Stimulated activated effector memory CD8-positive, alpha-beta T cell treated with anti-CD3 and anti-CD28 coated beads, Interleukin-12 subunit alpha, Interleukin-12 subunit beta, amount 100 ng/mL, for 72 hours (primary cell): ENCODE measurements at regions not wholly inside any gene's neighbourhood (a gene's known extent, or its start where the extent isn't known, plus 50 kb on each side); places are given as distances from the start of the nearest gene placed in this dataset.

Source experiments
- ATAC-seq: fragments of 150-1000 bp; cut with Tn5 transposase; 2 replicates; pipeline ENCODE4 v1.10.0; 2021
- DNase-seq, 2 donors: peaks; one replicate each; pipeline ENCODE4 v3.0.0; 2021 to 2022; ENCODE audit warnings: low spot score in 2 of 2
- H3K27ac Mint-ChIP-seq: one replicate; pipeline ENCODE4 v1.8.0; 2022; ENCODE audit warnings: mild to moderate bottlenecking, mixed read lengths
- H3K36me3 Mint-ChIP-seq: one replicate; pipeline ENCODE4 v1.8.0; 2022; ENCODE audit warnings: mild to moderate bottlenecking, mixed read lengths
- H3K4me1 Mint-ChIP-seq: one replicate; pipeline ENCODE4 v1.8.0; 2022; ENCODE audit warnings: mixed read lengths
- H3K4me3 Mint-ChIP-seq: one replicate; pipeline ENCODE4 v1.8.0; 2022; ENCODE audit warnings: mild to moderate bottlenecking, mixed read lengths
- H3K9me3 Mint-ChIP-seq: one replicate; pipeline ENCODE4 v1.8.0; 2022; ENCODE audit warnings: mixed read lengths

DNA sequence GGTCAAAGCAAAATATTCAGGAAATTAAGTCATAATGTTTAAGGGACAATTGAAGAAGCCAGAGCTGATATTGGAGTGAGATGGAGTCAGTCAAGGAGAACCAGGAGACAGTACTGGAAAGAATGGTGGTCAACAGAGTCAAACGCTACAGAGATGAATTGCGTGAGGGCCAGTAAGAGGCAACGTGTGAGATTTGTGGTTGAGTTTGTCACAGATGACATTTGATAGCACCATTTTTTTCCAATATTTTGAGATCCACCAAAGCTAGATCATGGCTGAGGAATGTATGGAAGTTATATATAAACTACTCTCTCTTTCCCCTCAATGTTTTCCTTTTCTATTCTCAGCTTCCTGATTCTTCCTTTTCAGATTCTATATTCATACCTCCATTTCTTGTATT lies 375.1 kb upstream of the ROBO2 start:
- Mint-ChIP-seq H3K9me3 (peaks cover 17% of the 10 kb centered on the region), H3K27ac (no peak overlapping the region), H3K36me3 (no peaks in the 10 kb centered on the region), H3K4me3 (no peak overlapping the region), H3K4me1 (no peaks in the 10 kb centered on the region)
- no peak for DNase-seq
- ATAC-seq = no peak

DNA sequence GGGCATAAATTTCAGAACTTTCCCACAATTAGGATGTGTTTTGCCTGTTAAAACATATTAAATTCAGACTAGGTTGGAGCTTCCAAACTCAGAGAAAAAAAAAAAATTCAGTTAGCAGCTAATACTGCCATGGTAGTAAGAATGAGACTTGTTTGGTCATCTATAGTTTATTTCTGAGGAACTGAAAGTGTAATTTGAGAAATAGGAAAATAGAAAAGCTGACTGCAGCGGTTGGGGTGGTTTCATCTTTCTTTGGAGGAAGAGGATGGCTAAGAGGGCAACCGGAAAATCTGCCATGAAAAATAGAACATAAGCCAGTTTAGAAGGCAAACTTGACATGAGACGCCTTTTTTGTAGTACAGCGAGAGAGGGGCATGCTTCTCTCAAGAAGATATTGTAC lies 371.2 kb upstream of the ROBO2 start:
- no peak overlapping the region for H3K4me3 Mint-ChIP-seq
- no peaks in the 10 kb centered on the region for H3K36me3 Mint-ChIP-seq
- H3K4me1 Mint-ChIP-seq = no peaks in the 10 kb centered on the region
- H3K27ac Mint-ChIP-seq = no peak overlapping the region
- ATAC-seq (no peak), DNase-seq (no peak)
- peaks cover 17% of the 10 kb centered on the region for H3K9me3 Mint-ChIP-seq

DNA sequence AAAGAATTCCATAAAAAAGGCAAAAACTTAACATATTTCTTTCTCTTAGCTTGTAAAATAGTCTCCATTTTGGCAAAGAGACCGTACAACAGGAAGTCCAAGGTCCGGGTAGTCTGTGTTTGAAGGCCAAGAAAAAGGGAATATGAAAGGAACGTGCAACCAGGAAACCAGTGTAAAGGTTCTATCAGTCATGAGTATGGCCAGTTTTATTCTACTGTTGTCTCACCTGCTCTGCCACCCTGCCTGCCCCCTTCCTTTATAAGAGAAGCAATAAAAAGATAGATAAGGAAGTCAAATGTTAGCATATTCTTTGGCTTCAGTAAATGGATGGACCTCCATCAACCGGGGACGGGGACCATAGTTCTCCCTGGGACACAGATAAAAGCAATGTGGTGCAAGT lies 370.6 kb upstream of the ROBO2 start:
- Mint-ChIP-seq H3K9me3 (peaks cover 13% of the 10 kb centered on the region), H3K27ac (no peak overlapping the region), H3K4me3 (no peak overlapping the region), H3K4me1 (no peaks in the 10 kb centered on the region), H3K36me3 (no peaks in the 10 kb centered on the region)
- DNase-seq (no peak), ATAC-seq (no peak)

DNA sequence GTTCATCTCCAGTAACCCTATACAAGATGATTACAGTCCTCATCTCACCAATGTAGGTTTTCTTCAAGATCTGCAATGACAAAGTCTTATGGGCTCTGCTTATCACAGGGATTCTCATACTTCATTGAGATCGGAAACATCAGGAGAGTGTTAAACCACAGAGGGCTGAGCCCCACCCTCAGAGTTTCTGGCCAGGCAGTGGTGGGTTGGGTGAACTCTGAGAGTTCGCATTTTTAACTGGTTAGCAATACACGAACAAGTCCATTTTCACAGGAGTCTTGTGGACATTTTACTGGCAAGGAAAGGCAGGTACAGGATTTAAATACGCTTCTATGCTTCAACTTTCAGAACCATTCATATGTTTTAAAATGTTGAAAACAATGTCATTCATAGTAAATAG lies 366.7 kb upstream of the ROBO2 start:
- H3K4me3 Mint-ChIP-seq = no peak overlapping the region
- H3K4me1 Mint-ChIP-seq = no peaks in the 10 kb centered on the region
- ATAC-seq (no peak), DNase-seq (no peak)
- H3K9me3 Mint-ChIP-seq = peaks cover 12% of the 10 kb centered on the region
- H3K27ac Mint-ChIP-seq = no peak overlapping the region
- no peaks in the 10 kb centered on the region for H3K36me3 Mint-ChIP-seq

DNA sequence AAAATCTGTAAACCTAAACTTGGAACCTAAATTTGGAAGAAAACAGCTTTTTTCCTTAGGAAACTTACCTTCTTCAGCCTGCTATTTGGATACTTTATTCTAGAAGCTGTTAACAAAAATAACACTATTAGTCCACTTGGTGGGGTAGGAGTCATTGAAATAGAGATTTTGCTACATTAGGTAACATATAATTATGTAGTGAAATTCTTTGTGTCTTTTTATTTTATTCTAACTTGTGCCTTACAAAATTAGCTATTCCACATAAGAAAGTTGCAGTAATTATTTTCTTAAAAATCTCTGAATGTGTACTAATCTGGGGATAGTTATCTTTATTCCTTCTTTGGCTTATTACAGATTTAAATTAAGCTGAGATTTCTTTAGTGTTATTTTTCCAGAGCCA lies 360.4 kb upstream of the ROBO2 start:
- no peaks in the 10 kb centered on the region for H3K36me3 Mint-ChIP-seq
- H3K4me3 Mint-ChIP-seq = no peak overlapping the region
- H3K9me3 Mint-ChIP-seq = peaks cover 19% of the 10 kb centered on the region
- DNase-seq (no peak), ATAC-seq (no peak)
- no peak overlapping the region for H3K27ac Mint-ChIP-seq
- no peaks in the 10 kb centered on the region for H3K4me1 Mint-ChIP-seq

DNA sequence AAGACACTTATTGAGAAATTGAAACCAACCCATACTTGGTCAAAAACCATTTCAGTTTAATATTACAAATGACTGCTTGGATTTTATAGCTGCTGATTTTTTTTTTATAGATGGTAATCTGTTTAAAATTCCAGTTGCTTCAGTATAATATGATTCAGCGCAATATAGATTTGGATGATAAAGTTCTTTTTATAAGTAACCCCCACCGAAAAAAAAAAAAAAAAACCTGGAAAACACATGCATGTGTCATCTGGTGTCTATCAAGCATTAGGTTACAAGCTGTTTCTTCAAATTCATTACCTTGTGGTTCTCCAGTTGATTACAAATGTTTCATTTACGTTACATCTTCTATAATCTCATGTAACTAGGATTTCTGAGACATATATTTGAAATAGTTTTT lies 356.6 kb upstream of the ROBO2 start:
- Mint-ChIP-seq H3K4me3 (no peak overlapping the region), H3K4me1 (no peaks in the 10 kb centered on the region), H3K9me3 (peaks cover 14% of the 10 kb centered on the region), H3K36me3 (no peaks in the 10 kb centered on the region), H3K27ac (no peak overlapping the region)
- no peak for DNase-seq
- ATAC-seq = no peak

DNA sequence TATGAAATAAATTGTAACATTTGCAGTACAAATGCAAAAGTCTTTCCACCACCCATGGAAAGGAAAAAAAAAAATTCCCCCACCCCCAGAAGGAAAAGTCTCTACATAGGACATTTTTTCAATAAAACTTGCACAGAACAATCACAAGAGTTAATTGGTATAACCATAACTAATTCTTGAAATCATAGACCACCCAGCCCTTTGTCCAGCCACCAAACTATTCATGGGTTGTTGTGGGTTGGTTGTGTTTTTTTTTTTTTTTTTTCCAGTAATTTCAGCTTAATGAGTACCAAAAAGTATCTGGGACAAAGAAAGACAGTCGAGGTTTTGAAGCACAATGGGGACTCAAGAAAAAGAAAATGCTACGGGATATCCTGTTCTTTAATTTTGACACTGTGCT lies 355.0 kb upstream of the ROBO2 start:
- ATAC-seq (no peak), DNase-seq (no peak)
- Mint-ChIP-seq H3K27ac (no peak overlapping the region), H3K9me3 (peaks cover 19% of the 10 kb centered on the region), H3K36me3 (no peaks in the 10 kb centered on the region), H3K4me1 (no peaks in the 10 kb centered on the region), H3K4me3 (no peak overlapping the region)

DNA sequence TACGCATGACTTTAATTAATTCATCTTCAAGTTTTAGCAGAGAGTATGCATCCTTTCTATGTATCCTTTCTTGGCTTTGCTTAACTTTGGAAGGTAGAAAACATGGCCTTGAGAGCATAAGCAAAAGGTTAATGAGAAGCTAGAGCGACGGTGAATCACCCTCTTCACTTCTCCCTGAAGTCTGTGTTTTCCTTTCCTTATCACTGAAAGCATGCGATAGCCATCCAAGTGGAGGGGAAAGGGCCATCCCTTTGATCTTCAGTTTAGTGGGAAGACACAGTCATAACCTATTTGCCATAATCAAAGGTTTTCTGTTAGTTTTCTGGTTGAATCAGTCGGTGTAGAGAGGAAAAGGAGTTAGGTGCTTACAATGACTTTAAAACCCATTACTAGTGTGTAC lies 354.0 kb upstream of the ROBO2 start:
- Mint-ChIP-seq H3K4me1 (no peaks in the 10 kb centered on the region), H3K27ac (no peak overlapping the region), H3K36me3 (no peaks in the 10 kb centered on the region), H3K9me3 (peaks cover 19% of the 10 kb centered on the region), H3K4me3 (no peak overlapping the region)
- DNase-seq (no peak), ATAC-seq (no peak)

DNA sequence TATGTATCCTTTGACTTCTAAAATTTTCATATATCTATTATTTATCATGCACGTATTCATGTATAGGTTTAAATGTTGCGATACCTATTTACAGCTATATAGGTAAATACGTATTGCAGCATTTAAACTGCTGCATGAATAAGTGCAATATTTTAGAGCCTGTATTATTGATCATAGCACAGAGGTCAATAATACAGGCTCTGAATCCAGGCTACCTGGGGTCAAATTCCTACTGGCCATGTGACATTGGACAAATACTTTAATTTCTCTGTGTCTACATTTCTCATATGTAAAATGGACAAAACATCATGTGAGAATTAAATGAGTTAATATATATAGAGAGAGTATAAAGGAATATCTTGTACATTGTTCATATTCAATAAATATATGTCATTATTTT lies 352.9 kb upstream of the ROBO2 start:
- Mint-ChIP-seq H3K4me3 (no peak overlapping the region), H3K27ac (no peak overlapping the region), H3K9me3 (peaks cover 18% of the 10 kb centered on the region), H3K4me1 (no peaks in the 10 kb centered on the region), H3K36me3 (no peaks in the 10 kb centered on the region)
- ATAC-seq = no peak
- no peak for DNase-seq

DNA sequence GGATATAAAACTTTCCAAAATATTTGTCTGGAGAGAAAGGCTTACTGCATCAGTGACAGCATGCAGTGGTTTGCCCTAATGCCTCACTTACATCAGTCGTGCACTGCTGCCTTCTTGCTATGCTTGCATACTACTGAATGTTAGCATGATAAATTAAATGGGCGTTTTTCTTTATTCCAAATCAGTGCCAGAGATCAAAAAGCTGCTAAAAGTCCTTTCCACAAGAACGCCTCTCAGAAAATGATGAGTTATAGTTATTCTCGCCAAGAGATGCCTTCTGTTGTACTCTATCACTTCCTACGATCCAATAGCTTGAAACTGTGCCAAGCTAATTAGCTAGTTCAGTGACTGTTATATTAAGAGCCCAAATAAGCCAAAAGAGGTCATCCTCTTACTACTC lies 345.8 kb upstream of the ROBO2 start:
- Mint-ChIP-seq H3K4me3 (no peak overlapping the region), H3K27ac (no peak overlapping the region), H3K36me3 (no peaks in the 10 kb centered on the region), H3K4me1 (no peaks in the 10 kb centered on the region), H3K9me3 (peaks cover 14% of the 10 kb centered on the region)
- no peak for DNase-seq
- no peak for ATAC-seq

DNA sequence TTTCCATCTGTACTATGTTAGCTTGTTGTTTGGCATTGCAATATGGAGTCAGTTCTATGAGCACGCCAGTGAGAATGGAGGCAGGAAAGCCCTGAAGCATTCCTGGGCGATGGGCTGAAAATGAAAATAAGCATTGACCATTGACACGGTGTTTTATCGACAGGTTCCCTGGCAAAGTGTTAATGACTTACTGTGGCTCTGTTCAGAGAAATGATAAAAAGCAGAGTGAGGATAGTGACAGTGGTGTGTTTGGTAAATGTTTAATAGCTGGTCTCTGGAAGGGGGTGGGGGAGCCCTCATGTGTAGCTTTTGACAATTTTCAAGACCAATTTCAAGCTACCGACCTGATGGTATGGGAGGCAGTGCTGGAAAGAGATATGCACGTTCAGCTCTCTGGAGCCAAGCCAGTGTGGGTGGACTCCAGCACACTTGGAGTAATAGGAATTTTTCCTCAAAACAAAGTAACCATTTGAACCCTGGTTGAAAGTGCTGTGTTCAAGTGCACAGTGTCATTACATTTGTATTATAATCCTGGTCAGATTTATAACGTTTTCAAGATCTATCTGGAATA lies 341.7 kb upstream of the ROBO2 start:
- no peak for DNase-seq
- Mint-ChIP-seq H3K4me1 (no peaks in the 10 kb centered on the region), H3K36me3 (no peaks in the 10 kb centered on the region), H3K27ac (no peak overlapping the region), H3K4me3 (no peak overlapping the region), H3K9me3 (peaks cover 16% of the 10 kb centered on the region)
- no peak for ATAC-seq

DNA sequence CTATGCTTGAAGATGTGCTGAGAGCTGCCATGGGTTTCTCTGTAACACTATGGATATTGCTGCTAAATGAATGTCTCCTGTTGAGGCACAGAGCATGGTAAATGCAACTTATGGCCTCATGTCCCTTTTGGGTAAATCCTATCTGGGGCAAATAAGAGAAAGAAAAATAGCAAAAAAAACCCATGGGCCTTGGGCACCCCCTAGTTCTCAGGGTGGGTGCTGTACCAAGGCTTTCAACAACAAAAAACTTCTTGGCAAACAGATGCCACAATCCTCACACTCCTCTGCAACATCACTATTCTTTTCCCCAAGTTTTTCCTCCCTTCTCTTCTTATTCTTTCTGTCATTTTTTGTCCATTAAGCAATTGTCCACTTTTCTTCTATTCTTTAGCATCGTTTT lies 340.1 kb upstream of the ROBO2 start:
- ATAC-seq (no peak), DNase-seq (no peak)
- Mint-ChIP-seq H3K36me3 (no peaks in the 10 kb centered on the region), H3K9me3 (peaks cover 18% of the 10 kb centered on the region), H3K27ac (no peak overlapping the region), H3K4me3 (no peak overlapping the region), H3K4me1 (no peaks in the 10 kb centered on the region)

DNA sequence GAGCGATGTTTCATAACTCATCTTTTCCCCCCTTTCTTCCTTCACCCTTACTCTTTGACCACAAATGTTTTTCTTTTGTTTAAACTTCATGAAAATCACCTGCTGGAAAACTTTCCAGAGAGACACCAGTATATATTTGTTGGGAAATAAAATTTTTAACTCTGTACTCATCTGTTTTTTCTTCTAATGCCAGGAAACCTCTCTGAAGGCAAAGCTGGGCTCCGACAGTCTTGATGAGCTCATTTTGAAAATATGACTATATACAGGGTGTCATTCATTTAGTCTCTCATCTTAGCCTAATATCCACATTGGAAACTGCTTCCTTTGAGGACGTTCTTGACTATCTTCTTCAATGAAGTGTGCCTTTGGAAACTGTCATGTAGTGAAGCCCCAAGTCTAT lies 339.6 kb upstream of the ROBO2 start:
- ATAC-seq (no peak), DNase-seq (no peak)
- Mint-ChIP-seq H3K36me3 (no peaks in the 10 kb centered on the region), H3K27ac (no peak overlapping the region), H3K4me1 (no peaks in the 10 kb centered on the region), H3K9me3 (peaks cover 18% of the 10 kb centered on the region), H3K4me3 (no peak overlapping the region)

DNA sequence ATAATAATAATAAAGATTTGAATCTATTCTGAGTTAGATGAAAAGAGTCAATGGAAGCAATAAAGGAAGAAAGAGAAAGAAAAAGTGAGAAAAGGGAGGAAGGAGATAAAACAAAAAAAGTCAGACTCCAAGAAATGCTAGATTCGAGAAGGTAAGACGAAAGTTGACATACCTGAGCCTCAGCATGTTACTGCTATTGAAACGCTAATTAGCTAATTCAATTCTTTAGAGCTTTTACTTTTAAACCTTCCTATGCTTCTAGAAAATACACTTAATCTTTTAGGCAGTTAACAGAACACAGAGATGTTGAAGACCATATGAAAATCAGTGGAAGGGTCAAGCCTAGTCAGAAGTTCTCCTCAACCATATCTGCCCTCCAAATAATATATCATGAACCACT lies 337.2 kb upstream of the ROBO2 start:
- no peak overlapping the region for H3K27ac Mint-ChIP-seq
- no peaks in the 10 kb centered on the region for H3K36me3 Mint-ChIP-seq
- ATAC-seq (no peak), DNase-seq (no peak)
- H3K4me1 Mint-ChIP-seq = no peaks in the 10 kb centered on the region
- H3K4me3 Mint-ChIP-seq = no peak overlapping the region
- peaks cover 18% of the 10 kb centered on the region for H3K9me3 Mint-ChIP-seq

DNA sequence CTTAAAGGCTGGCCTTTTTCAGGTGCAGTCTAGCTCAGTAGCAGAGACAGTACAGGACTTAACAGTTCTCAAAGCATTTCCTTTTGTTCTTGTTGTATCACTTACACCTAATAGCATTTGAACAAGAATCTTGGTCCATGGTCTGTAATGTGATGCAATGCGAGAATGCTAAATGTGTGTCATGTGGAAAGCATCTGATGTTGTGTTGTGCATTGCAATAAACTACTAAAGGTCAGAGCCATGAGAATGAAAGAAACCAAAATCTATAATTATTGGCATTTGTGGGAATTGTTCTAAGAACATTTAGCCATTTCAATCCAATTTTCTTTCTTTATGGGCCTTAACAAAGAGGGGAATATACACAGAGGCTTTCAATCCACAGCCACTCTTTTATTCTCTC lies 324.5 kb upstream of the ROBO2 start:
- Mint-ChIP-seq H3K36me3 (no peaks in the 10 kb centered on the region), H3K4me1 (no peaks in the 10 kb centered on the region), H3K27ac (no peak overlapping the region), H3K9me3 (peaks cover 6% of the 10 kb centered on the region), H3K4me3 (no peak overlapping the region)
- DNase-seq (no peak), ATAC-seq (no peak)

DNA sequence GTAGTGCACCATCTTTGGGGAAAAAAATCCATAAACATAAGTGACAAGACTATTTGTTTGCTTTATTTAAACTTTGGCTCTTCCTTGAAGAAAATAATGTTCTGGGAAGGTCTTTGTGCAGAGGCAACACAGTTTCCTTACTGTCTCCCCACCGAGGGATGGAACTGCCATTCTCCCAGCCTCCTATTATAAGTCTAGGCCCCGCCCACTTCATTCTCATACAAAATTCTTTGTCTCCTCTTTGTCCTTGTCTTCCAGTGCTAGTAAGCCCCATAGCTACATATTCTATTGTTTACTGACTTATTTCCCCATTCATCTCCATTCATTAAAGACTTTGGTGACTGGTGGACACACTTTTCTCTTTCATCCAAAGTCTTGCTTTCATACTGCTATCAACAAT lies 316.5 kb upstream of the ROBO2 start:
- H3K4me1 Mint-ChIP-seq = no peaks in the 10 kb centered on the region
- no peak for ATAC-seq
- no peaks in the 10 kb centered on the region for H3K36me3 Mint-ChIP-seq

DNA sequence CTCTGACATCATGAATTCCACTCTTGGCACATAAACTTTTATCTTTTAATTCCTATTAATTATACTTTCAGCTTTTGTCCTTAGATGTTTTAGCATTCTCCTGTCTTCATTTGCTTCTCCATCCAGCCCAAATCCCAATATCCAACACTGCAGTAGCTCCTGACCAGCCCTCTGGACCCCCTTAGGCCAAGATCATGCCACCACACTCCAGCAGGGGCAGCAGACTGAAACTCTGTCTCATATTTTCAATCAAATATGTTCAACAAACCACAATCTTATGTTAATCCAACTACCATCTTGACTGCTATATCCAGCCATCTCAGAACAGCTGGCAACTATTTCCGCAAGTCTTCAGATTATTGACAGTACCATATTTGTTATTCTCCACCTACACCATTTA lies 315.8 kb upstream of the ROBO2 start:
- H3K27ac Mint-ChIP-seq = no peak overlapping the region
- ATAC-seq (no peak), DNase-seq (no peak)
- H3K4me3 Mint-ChIP-seq = no peak overlapping the region
- H3K9me3 Mint-ChIP-seq = peaks cover 20% of the 10 kb centered on the region
- H3K36me3 Mint-ChIP-seq = no peaks in the 10 kb centered on the region
- no peaks in the 10 kb centered on the region for H3K4me1 Mint-ChIP-seq

More for the DNA sequence above, 316.5 kb upstream of the ROBO2 start:
- peaks cover 17% of the 10 kb centered on the region for H3K9me3 Mint-ChIP-seq
- H3K4me3 Mint-ChIP-seq = no peak overlapping the region
- DNase-seq = no peak
- no peak overlapping the region for H3K27ac Mint-ChIP-seq
